Progenitor cell of endocrine pancreas (in vitro differentiated cells): ENCODE measurements at regions not wholly inside any gene's neighbourhood (a gene's known extent, or its start where the extent isn't known, plus 50 kb on each side); places are given as distances from the start of the nearest gene placed in this dataset.
"Not testable (repeated sequence)": the region's sequence is repeated elsewhere in the genome, so short reads cannot be mapped to it uniquely, and the experiment has no call there.

Experiments used
- DNase-seq: peaks from one replicate; pipeline ENCODE4 v3.0.0; 2021; ENCODE audit warnings: low spot score; ENCODE audit not compliant: unreplicated experiment
- H3K27ac Mint-ChIP-seq: 2 replicates; pipeline ENCODE4 v1.8.0; 2021; ENCODE audit warnings: mild to moderate bottlenecking, moderate library complexity, mixed read lengths
- H3K27me3 Mint-ChIP-seq: 2 replicates; pipeline ENCODE4 v1.8.0; 2021; ENCODE audit warnings: mixed read lengths
- H3K36me3 Mint-ChIP-seq: 2 replicates; pipeline ENCODE4 v1.8.0; 2022; ENCODE audit warnings: mixed read lengths; ENCODE audit not compliant: insufficient read depth
- H3K4me1 Mint-ChIP-seq: 2 replicates; pipeline ENCODE4 v1.8.0; 2021; ENCODE audit warnings: low read depth, mixed read lengths
- H3K4me3 Mint-ChIP-seq: 2 replicates; pipeline ENCODE4 v1.8.0; 2021; ENCODE audit warnings: low read depth, mild to moderate bottlenecking, moderate library complexity, mixed read lengths
- H3K9me3 Mint-ChIP-seq: 2 replicates; pipeline ENCODE4 v1.8.0; 2021; ENCODE audit warnings: low read depth, mixed read lengths
- TF ChIP-seq, protein P1 (sequence below): fragments of 200-600 bp; sonication (generic); IDR thresholded peaks from one replicate; pipeline ENCODE4 v1.5.0; 2021; ENCODE audit warnings: antibody characterized with exemption, mild to moderate bottlenecking; ENCODE audit not compliant: unreplicated experiment

DNA sequence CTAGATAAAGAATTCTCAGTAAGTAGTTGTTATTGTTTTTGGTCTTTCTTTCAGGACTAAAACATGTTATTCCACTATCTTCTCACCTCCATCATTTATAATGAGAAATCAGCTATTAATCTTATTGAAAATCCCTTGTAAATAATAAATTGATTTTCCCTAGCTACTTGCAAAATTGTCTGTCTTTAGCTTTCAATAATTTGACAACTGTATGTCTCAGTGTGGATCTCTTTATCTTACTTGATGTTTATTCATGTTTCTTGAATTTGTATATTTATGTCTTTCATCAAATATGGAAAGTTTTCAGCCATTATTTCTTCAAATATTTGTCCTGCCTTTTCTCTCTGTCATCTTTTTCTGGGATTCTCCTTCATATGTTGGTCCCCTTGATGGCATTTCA, 117.1 kb upstream of the ANTXRL start:
- Mint-ChIP-seq H3K36me3 (no peaks in the 10 kb centered on the region), H3K4me1 (no peaks in the 10 kb centered on the region), H3K4me3 (no peak overlapping the region), H3K27ac (no peak overlapping the region), H3K27me3 (no peaks in the 10 kb centered on the region), H3K9me3 (peaks cover 13% of the 10 kb centered on the region)
- no peak for DNase-seq
- TF ChIP-seq, protein P1, sequence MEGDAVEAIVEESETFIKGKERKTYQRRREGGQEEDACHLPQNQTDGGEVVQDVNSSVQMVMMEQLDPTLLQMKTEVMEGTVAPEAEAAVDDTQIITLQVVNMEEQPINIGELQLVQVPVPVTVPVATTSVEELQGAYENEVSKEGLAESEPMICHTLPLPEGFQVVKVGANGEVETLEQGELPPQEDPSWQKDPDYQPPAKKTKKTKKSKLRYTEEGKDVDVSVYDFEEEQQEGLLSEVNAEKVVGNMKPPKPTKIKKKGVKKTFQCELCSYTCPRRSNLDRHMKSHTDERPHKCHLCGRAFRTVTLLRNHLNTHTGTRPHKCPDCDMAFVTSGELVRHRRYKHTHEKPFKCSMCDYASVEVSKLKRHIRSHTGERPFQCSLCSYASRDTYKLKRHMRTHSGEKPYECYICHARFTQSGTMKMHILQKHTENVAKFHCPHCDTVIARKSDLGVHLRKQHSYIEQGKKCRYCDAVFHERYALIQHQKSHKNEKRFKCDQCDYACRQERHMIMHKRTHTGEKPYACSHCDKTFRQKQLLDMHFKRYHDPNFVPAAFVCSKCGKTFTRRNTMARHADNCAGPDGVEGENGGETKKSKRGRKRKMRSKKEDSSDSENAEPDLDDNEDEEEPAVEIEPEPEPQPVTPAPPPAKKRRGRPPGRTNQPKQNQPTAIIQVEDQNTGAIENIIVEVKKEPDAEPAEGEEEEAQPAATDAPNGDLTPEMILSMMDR = no peak

DNA sequence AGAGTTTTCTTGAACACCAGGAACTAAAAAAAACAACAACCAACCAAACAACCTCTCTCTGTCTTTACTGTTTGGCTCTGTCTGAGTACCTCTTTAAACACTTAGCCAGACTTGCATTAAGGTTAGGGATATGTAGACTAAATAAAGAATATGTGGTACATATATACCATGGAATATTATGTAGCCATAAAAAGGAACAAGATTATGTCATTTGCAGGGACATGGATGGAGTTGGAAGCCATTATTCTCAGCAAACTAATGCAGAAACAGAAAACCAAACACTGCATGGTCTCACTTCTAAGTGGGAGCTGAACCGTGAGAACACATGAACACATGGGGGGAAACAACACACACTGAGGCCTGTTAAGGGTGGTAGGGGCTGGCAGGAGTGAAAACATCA, 116.0 kb upstream of the ANTXRL start:
- H3K4me3 Mint-ChIP-seq = no peak overlapping the region
- TF ChIP-seq, protein P1 = no peak
- H3K36me3 Mint-ChIP-seq = no peaks in the 10 kb centered on the region
- H3K27ac Mint-ChIP-seq = no peak overlapping the region
- peaks cover 13% of the 10 kb centered on the region for H3K9me3 Mint-ChIP-seq
- no peak for DNase-seq
- no peaks in the 10 kb centered on the region for H3K27me3 Mint-ChIP-seq
- H3K4me1 Mint-ChIP-seq = peaks cover 2% of the 10 kb centered on the region

DNA sequence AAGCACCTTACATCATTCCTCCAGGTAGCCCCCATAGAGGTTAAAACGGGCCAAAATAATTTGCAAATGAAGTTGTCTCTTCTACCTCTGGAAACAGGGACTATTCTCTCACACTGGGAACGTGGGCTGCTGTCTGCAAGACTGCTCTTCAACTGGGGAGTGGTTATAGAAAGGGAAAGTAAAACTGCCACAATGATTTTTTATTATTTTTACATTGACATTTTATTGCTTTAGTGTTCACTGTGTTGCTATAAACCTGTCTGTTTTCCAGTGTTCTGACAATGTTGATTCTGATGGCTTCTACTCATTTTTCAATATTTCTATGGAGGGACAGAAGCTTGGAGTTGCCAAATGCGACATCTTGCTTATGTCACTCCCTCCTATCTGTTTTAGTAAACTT, 115.1 kb upstream of the ANTXRL start:
- TF ChIP-seq, protein P1 = no peak
- Mint-ChIP-seq H3K9me3 (peaks cover 13% of the 10 kb centered on the region), H3K4me1 (peaks cover 2% of the 10 kb centered on the region), H3K27ac (no peak overlapping the region), H3K27me3 (no peaks in the 10 kb centered on the region), H3K36me3 (no peaks in the 10 kb centered on the region), H3K4me3 (no peak overlapping the region)
- DNase-seq = no peak

DNA sequence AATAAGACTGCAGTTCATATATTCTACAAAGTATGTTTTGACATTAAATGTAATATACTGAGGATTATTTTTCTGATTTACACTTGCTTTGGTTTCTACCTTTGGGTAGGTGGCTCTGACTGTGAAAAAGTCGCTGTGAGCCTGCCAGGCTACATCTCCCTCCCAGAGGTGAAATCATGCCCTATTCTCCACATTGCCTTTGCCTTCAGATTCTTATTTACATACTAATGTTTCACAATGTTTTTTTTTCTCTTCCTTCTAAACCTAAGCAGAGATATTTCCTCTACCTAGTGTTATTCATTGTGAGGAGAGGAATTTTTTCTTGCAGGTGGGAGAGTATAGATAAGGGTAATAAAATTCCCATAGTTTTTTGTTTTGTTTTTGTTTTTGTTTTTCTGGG, 111.5 kb upstream of the ANTXRL start:
- Mint-ChIP-seq H3K27me3 (no peaks in the 10 kb centered on the region), H3K9me3 (peaks cover 5% of the 10 kb centered on the region), H3K4me1 (peaks cover 4% of the 10 kb centered on the region), H3K36me3 (no peaks in the 10 kb centered on the region), H3K4me3 (no peak overlapping the region), H3K27ac (peak overlapping the region; percentile 14)
- TF ChIP-seq, protein P1 = no peak
- no peak for DNase-seq

DNA sequence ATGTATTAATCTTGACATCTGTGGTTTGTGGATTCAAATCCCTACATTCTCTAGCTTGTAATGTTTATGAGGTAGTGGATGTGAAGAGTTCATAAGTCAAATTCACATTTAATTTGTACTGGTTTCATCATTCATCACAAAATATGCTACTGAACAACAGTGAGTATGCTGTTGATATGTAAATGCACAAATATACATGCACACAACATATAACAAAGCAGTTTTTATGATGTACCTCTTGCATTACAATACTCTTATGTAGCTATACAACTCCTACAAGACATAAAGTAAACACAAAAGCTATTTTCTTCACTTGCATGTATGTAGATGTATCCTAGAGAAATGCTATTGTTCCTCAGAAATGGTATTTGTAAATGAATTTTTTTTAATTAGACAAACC, 111.0 kb upstream of the ANTXRL start:
- peaks cover 4% of the 10 kb centered on the region for H3K4me1 Mint-ChIP-seq
- H3K36me3 Mint-ChIP-seq = no peaks in the 10 kb centered on the region
- TF ChIP-seq, protein P1 = no peak

DNA sequence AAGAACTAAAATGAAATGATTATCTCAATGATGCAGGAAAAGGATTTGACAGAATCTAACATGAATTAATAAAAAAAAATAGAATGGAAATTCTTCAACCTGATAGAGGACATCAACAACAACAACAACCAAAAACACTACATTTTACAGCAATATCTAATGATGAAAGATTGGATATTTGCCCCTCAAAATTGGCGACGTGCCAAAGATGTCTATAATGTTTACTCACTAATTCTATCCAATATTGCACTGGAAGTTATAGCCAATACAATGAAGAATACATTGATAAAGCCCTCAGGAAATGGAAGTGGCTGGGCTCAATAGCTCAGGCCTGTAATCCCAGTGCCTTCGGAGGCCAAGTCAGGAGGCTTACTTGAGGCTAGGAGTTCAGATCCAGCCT, 99.4 kb upstream of the ANTXRL start:
- not testable (repeated sequence) for DNase-seq, H3K27ac Mint-ChIP-seq

More for the DNA sequence above, 111.0 kb upstream of the ANTXRL start:
- H3K27me3 Mint-ChIP-seq = no peaks in the 10 kb centered on the region
- H3K9me3 Mint-ChIP-seq = peaks cover 2% of the 10 kb centered on the region
- no peak for DNase-seq
- H3K27ac Mint-ChIP-seq = no peak overlapping the region
- no peak overlapping the region for H3K4me3 Mint-ChIP-seq

More for the DNA sequence above, 99.4 kb upstream of the ANTXRL start:
- not testable (repeated sequence) for H3K27me3 Mint-ChIP-seq, H3K9me3 Mint-ChIP-seq, H3K4me1 Mint-ChIP-seq, H3K36me3 Mint-ChIP-seq, H3K4me3 Mint-ChIP-seq
